Suprapubic skin (tissue), 4 donors: ENCODE measurements at regions not wholly inside any gene's neighbourhood (a gene's known extent, or its start where the extent isn't known, plus 50 kb on each side); places are given as distances from the start of the nearest gene placed in this dataset.

Experiments used
- DNase-seq, 2 donors: peaks; one replicate each; pipeline ENCODE4 v3.0.0-alpha.2; 2019; ENCODE audit warnings: low spot score in 2 of 2
- H3K27ac ChIP-seq: fragments of 200-600 bp; sonication (generic); one replicate; pipeline ENCODE4 v1.5.1; 2019
- H3K27me3 ChIP-seq: fragments of 200-600 bp; sonication (generic); one replicate; pipeline ENCODE4 v1.5.1; 2019
- H3K36me3 ChIP-seq: fragments of 200-600 bp; sonication (generic); one replicate; pipeline ENCODE4 v1.5.1; 2019
- H3K4me1 ChIP-seq: fragments of 200-600 bp; sonication (generic); one replicate; pipeline ENCODE4 v1.5.1; 2019
- H3K4me3 ChIP-seq: fragments of 200-600 bp; sonication (generic); one replicate; pipeline ENCODE4 v1.5.1; 2019; ENCODE audit warnings: mild to moderate bottlenecking
- H3K9me3 ChIP-seq: fragments of 200-600 bp; sonication (generic); one replicate; pipeline ENCODE4 v1.5.1; 2019
- EP300 ChIP-seq: sonication (generic); formaldehyde crosslinking; IDR thresholded peaks from one replicate; pipeline ENCODE4 v1.6.1; 2017; ENCODE audit warnings: antibody characterized with exemption
- POLR2A ChIP-seq, 2 donors: fragments of 450-650 bp; IDR thresholded peaks; one replicate each; pipeline ENCODE4 v1.6.1; 2017; ENCODE audit warnings: antibody characterized with exemption in 2 of 2, mild to moderate bottlenecking in 2 of 2, moderate library complexity in 2 of 2
- POLR2AphosphoS5 ChIP-seq, 3 donors: sonication (generic); formaldehyde crosslinking; IDR thresholded peaks; one replicate each; pipeline ENCODE4 v1.6.1; 2017; ENCODE audit warnings: antibody characterized with exemption in 3 of 3
- WGBS: methylation state at CpG from one replicate; pipeline ENCODE4 v1.1.5; 2018; 5-methylcytosine and 5-hydroxymethylcytosine counted together
- TF ChIP-seq, protein P1 (sequence below), 2 donors: fragments of 200-600 bp in 1 of 2; fragments of 450-650 bp in 1 of 2; sonication (generic) in 1 of 2; IDR thresholded peaks; one replicate each; pipeline ENCODE4 v1.5.1; 2016 to 2019; ENCODE audit warnings: antibody characterized with exemption in 2 of 2, mild to moderate bottlenecking in 1 of 2, moderate library complexity in 1 of 2

DNA sequence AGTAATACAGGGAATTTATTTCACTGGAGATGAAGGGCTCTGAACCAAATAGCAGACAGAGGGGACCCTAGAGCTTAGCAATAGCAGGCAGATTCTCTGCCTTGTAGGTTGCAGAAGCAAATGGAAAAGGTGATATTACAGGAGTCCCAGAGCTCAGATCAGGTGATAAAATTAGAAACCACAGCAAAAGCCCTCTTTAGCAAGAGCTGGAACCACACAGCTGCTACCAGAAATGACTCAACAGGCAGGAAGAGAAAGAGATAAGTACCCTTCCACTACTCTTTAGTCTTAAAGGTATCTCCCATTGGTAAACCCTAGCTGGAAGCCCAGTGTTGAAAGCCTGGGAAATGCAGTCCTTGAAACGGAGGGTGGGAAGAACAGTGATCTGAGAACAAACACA, 535.6 kb upstream of the GHITM start:
- H3K4me1 ChIP-seq = no peaks in the 10 kb centered on the region
- H3K9me3 ChIP-seq = no peaks in the 10 kb centered on the region
- no peak overlapping the region for H3K27ac ChIP-seq
- no peak for TF ChIP-seq POLR2AphosphoS5 (IDR thresholded peaks at IDR 0.05)
- TF ChIP-seq, protein P1, sequence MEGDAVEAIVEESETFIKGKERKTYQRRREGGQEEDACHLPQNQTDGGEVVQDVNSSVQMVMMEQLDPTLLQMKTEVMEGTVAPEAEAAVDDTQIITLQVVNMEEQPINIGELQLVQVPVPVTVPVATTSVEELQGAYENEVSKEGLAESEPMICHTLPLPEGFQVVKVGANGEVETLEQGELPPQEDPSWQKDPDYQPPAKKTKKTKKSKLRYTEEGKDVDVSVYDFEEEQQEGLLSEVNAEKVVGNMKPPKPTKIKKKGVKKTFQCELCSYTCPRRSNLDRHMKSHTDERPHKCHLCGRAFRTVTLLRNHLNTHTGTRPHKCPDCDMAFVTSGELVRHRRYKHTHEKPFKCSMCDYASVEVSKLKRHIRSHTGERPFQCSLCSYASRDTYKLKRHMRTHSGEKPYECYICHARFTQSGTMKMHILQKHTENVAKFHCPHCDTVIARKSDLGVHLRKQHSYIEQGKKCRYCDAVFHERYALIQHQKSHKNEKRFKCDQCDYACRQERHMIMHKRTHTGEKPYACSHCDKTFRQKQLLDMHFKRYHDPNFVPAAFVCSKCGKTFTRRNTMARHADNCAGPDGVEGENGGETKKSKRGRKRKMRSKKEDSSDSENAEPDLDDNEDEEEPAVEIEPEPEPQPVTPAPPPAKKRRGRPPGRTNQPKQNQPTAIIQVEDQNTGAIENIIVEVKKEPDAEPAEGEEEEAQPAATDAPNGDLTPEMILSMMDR (IDR thresholded peaks at IDR 0.05) = no peak
- no peak for TF ChIP-seq POLR2A (IDR thresholded peaks at IDR 0.05)
- TF ChIP-seq EP300 = no peak
- WGBS = 81% methylated on average over 1 of the region's 1 CpG
- no peak overlapping the region for H3K4me3 ChIP-seq
- no peaks in the 10 kb centered on the region for H3K27me3 ChIP-seq
- DNase-seq = no peak
- no peaks in the 10 kb centered on the region for H3K36me3 ChIP-seq

DNA sequence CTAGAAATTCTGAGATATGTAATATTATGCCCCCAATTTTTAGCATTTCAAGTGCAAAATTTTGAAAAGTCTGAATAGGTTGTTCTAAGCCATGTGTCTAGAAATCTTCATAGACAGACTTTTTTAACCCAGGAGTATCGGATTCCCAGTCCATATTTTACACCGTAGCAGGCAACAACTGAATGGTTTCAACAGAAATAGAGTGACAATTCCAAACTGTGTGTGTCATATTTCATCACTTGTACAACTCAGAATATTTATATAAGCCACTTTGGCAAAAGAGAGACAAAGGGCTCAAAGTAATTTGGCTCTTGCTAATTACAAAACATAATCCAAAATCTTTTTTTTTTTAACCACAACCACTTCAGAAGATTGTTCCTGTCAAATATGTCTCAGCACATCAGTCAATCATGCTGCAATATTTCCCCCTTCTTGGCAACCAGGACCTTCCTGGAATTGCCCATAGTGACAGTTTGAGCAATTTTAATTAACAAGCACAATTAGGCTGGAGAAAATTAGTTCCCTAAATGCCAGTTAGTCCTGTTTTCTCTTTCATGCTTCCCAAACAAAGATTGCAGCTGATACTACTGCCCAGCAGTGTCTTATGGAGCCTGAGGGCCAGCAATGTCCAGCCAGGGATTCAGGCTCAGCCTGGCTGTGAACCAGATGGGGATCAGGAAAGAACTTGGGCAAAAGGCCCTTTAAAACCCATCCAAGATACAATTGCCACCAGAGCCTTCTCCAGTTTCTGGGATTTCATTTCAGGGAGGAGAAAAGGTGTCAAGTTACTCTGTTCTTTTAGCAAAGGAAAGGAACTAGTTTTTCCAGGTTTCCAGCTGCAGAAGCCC, 533.3 kb upstream of the GHITM start:
- DNase-seq = no peak
- TF ChIP-seq POLR2A (IDR thresholded peaks at IDR 0.05) = no peak
- TF ChIP-seq EP300 = no peak
- TF ChIP-seq, protein P1 (IDR thresholded peaks at IDR 0.05) = no peak
- no peak for TF ChIP-seq POLR2AphosphoS5 (IDR thresholded peaks at IDR 0.05)
- 53% methylated on average over 2 of the region's 2 CpGs for WGBS
- no peak overlapping the region for H3K27ac ChIP-seq
- H3K27me3 ChIP-seq = no peaks in the 10 kb centered on the region
- H3K9me3 ChIP-seq = no peaks in the 10 kb centered on the region
- no peak overlapping the region for H3K4me3 ChIP-seq
- H3K36me3 ChIP-seq = no peaks in the 10 kb centered on the region
- H3K4me1 ChIP-seq = no peaks in the 10 kb centered on the region

DNA sequence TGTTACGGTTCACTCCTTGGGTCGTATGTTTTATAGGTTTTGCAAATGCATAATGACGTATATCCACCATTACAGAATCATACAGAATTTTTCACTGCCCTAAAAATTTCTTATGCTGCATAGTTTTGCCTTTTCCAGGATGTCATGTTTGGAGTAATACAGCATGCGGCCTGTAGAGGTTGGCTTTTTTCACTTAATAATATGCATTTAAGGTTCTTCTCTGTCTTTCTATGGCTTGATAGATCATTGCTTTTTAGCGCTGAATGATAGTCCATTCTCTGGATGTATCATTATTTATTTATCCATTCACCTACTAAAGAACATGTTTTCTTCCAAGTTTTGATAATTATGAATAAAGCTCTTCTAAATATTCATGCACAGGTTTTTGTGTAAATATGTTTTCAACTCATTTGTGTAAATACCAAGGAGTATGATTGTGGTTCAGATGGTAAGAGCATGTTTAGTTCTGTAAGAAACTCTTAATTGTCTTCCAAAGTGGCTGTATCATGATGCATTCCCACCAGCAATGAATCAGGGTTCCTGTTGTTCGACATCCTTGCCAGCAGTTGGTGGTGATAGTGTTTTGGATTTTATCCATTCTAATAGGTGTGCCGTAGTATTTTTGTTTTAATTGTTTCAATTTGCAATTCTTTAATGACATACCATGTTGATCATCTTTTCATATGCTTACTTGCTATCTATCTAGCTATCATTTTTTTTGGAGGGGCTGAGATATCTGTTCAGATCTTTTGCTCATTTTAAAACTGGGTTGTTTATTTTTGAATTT, 531.2 kb upstream of the GHITM start:
- H3K36me3 ChIP-seq = no peaks in the 10 kb centered on the region
- no peak overlapping the region for H3K27ac ChIP-seq
- H3K9me3 ChIP-seq = no peaks in the 10 kb centered on the region
- H3K4me1 ChIP-seq = no peaks in the 10 kb centered on the region
- H3K4me3 ChIP-seq = no peak overlapping the region
- no peak for DNase-seq
- H3K27me3 ChIP-seq = no peaks in the 10 kb centered on the region
- WGBS = 84% methylated on average over 7 of the region's 7 CpGs
- no peak for TF ChIP-seq POLR2AphosphoS5 (IDR thresholded peaks at IDR 0.05)
- TF ChIP-seq, protein P1 (IDR thresholded peaks at IDR 0.05) = no peak
- TF ChIP-seq POLR2A (IDR thresholded peaks at IDR 0.05) = no peak
- TF ChIP-seq EP300 = no peak

DNA sequence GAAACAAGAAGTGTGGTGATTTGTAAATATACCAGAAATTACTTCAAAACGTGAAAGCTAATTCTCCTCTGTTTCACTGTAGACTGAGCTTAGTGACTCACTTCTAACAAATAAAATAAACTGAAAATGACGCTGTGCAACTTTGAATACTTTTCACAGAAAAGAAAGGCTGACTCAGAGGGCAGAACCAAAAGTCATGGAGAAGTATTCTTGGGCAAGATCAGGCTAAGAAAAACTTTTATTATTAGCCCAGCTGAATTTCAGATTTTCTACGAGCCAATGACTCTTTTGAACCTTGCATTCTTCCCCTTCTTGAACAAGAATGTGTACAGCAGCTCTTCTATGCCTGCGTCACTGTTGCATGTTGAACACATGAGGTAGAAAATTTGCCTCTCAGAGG, 527.3 kb upstream of the GHITM start:
- H3K9me3 ChIP-seq = no peaks in the 10 kb centered on the region
- TF ChIP-seq, protein P1 (IDR thresholded peaks at IDR 0.05) = no peak
- no peak for TF ChIP-seq EP300
- no peak for TF ChIP-seq POLR2AphosphoS5 (IDR thresholded peaks at IDR 0.05)
- no peaks in the 10 kb centered on the region for H3K4me1 ChIP-seq
- H3K27me3 ChIP-seq = no peaks in the 10 kb centered on the region
- no peak for DNase-seq
- no peak overlapping the region for H3K4me3 ChIP-seq
- H3K36me3 ChIP-seq = no peaks in the 10 kb centered on the region
- WGBS = 62% methylated on average over 4 of the region's 4 CpGs
- no peak overlapping the region for H3K27ac ChIP-seq

DNA sequence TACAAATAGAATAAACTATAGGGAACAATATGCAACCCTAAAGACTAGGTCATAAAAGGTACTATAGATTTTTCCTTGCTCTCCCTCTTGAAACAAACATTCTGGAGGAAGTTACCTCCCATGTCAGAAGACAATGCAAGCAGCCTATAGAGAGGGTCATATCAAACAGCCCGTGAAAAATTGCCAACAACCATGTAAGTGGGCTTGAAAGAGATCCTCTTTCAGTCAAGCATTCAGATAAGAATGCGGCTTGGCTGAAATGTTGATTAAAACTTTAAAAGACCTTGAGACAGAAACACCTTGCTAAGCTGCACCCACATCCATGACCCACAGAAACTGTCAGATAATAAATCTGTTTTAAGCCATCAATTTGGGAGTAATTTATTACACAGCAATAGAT, 526.6 kb upstream of the GHITM start:
- no peak overlapping the region for H3K27ac ChIP-seq
- WGBS = 45% methylated on average over 2 of the region's 2 CpGs
- H3K4me1 ChIP-seq = no peaks in the 10 kb centered on the region
- no peak overlapping the region for H3K4me3 ChIP-seq
- no peaks in the 10 kb centered on the region for H3K27me3 ChIP-seq
- DNase-seq = no peak
- TF ChIP-seq, protein P1 (IDR thresholded peaks at IDR 0.05) = no peak
- no peak for TF ChIP-seq EP300
- no peak for TF ChIP-seq POLR2AphosphoS5 (IDR thresholded peaks at IDR 0.05)
- no peak for TF ChIP-seq POLR2A (IDR thresholded peaks at IDR 0.05)
- H3K9me3 ChIP-seq = no peaks in the 10 kb centered on the region
- H3K36me3 ChIP-seq = no peaks in the 10 kb centered on the region
